ENCODE measurements at regions not wholly inside any gene's neighbourhood (a gene's known extent, or its start where the extent isn't known, plus 50 kb on each side); places are given as distances from the start of the nearest gene placed in this dataset.

GRCh38 chr6:7673063-7673536 is 52.8 kb upstream of the BMP6 start:
- peak overlapping the region; percentile 70 for H3K27ac ChIP-seq
- peak; percentile 88 for DNase-seq (ENCODE audit: low spot score)
- POLR2A ChIA-PET (ENCODE audit: low non-redundant PET): no interaction called here
- peak; percentile 27 for TF ChIP-seq CTCF (conservative IDR thresholded peaks at IDR 0.05; ENCODE audit: low read depth)
- CTCF ChIA-PET: interaction anchor here (0.6 to 0.7 kb wide), 2 partner anchors 31 to 204 kb away, joined by 4 to 5 read pairs; no protein-coding TSS in a partner anchor

GRCh38 chr6:7674291-7674690 is 51.6 kb upstream of the BMP6 start:
- POLR2A ChIA-PET (ENCODE audit: low non-redundant PET): no interaction called here
- no peak overlapping the region for H3K27ac ChIP-seq
- CTCF ChIA-PET: interaction anchor here (0.7 kb wide), 1 partner anchor 469 kb away, joined by 3 read pairs; no protein-coding TSS in a partner anchor
- DNase-seq (ENCODE audit: low spot score): no peak
- no peak for TF ChIP-seq CTCF (conservative IDR thresholded peaks at IDR 0.05; ENCODE audit: low read depth)

- ChIA-PET POLR2A (ENCODE audit: low non-redundant PET) (no interaction called here), CTCF (interaction anchor here (0.7 kb wide), 1 partner anchor 14 kb away, joined by 5 read pairs; no protein-coding TSS in a partner anchor)
- DNase-seq (ENCODE audit: low spot score): no peak
- no peak for TF ChIP-seq CTCF (conservative IDR thresholded peaks at IDR 0.05; ENCODE audit: low read depth)
- H3K27ac ChIP-seq: no peak overlapping the region
Observed at GRCh38 chr6:7675353-7675945, 50.5 kb upstream of the BMP6 start.

Measured in RWPE1 (cell line).